Astrocyte of the cerebellum (primary cell): ENCODE measurements at regions not wholly inside any gene's neighbourhood (a gene's known extent, or its start where the extent isn't known, plus 50 kb on each side); places are given as distances from the start of the nearest gene placed in this dataset.

Experiments
- DNase-seq: peaks from one replicate; pipeline ENCODE4 v3.0.0-alpha.2; 2011; ENCODE audit warnings: low read depth
- H3K4me3 ChIP-seq: 2 replicates; pipeline ENCODE4 v1.5.1; 2011; ENCODE audit warnings: mild to moderate bottlenecking, low read depth, low read length, moderate library complexity
- CTCF ChIP-seq: IDR thresholded peaks from 2 replicates; pipeline ENCODE4 v1.5.1; 2012; ENCODE audit warnings: low read length, low read depth, moderate library complexity, mild to moderate bottlenecking; ENCODE audit errors: missing control alignments
- in situ Hi-C: cut with HindIII; loops from 2 replicates; pipeline ENCODE4 v1.10.0; 2017; ENCODE audit warnings: low sequenced_read_pairs

DNA sequence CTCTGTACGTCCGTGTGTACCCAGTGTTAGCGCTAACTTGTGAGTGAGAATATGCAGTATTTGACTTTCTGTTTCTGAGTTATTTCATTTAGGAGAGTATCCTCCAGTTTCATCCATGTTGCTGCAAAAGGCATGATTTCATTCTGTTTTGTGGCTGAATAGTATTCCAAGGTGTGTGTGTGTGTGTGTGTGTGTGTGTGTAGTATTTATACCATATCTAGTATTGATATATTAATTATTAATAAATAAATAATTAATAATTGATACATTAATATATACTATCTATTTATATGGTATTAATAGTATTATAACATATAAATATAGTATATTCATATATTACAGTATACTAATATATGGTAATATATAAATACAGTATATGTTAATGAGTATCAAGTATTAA is 101.8 kb upstream of the CCND2 start:
- no peak for TF ChIP-seq CTCF
- no peak for DNase-seq
- in situ Hi-C loops = no loop called here
- H3K4me3 ChIP-seq = no peak overlapping the region

- in situ Hi-C loops = no loop called here
- DNase-seq = no peak
- no peak overlapping the region for H3K4me3 ChIP-seq
- TF ChIP-seq CTCF = no peak
These were observed 103.6 kb upstream of the CCND2 start for GRCh38 chr12:4169959-4170358.

GRCh38 chr12:4169531-4169930 is 104.0 kb upstream of the CCND2 start:
- no peak for TF ChIP-seq CTCF
- no peak overlapping the region for H3K4me3 ChIP-seq
- no peak for DNase-seq
- in situ Hi-C loops = no loop called here

DNA sequence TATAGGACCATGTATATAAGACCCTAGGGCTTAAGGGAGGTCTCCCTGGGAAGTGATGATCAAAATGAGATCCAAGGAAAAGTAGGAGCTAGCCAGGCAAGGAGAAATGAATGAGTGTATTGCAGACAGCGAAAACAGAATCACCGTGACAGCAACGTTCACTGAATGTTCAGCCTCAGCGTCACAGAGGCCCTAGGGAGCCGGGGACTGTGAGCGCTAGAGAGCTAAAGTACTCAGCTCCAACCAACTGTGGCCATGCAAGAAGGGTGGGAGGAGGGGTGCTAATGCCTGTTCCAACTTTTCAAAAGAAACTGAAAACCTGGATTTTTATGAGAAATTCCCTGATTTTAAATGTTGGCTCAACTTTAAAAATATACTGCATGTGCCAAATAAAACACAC is 105.5 kb upstream of the CCND2 start:
- in situ Hi-C loops = no loop called here

DNA sequence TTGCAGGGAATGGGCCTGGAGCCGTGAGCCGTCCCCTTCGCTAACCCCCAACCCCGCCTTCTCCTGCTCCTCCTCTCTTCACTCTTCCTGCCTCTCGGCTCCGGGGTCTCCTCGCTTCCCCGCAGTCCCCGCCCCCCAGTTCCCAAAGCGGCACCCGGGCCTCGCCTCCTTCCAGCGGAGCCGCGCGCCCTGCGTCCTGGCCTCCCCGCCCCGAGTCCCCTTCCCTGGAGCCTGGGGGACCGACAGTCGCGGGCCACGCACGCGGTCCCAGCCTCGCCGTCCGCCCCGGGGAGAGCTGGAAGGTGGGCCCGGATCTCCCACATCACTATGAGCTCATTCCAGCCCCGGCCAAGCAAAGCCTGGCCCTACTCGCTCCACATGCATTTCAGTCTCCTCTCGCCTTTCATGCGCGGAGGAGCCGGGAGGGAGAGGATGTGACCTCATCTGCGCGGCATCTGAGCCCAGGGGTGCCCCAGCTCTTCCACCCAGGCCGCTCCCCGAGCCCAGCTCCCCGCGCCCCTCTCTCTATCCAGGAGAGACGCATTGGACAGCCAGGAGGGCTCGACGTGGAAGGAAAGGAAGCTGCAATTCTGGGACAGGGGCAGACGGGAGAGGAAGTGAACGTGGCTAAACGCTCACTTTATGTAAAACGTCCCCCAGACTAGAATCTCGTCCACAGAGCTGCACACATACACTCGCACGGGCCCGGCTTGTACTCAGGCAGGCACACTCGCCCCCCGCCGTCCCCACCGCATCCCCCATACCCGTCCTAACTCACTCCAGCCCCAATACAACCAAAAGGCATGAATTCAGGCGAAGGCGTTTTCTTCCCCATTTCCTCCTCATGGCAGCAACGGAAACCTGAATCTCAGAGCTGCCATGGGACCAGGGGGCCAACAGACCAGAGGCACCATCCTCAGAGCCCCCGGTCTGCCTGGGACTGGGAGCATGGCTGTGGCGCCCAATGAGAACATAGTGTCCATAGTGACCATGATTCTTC is 108.7 kb upstream of the CCND2 start:
- no peak for DNase-seq
- in situ Hi-C loops = no loop called here
- no peak for TF ChIP-seq CTCF
- H3K4me3 ChIP-seq = peak overlapping the region; percentile 34

More for the DNA sequence above, 105.5 kb upstream of the CCND2 start:
- no peak overlapping the region for H3K4me3 ChIP-seq
- DNase-seq = no peak
- TF ChIP-seq CTCF = no peak

- peak overlapping the region; percentile 34 for H3K4me3 ChIP-seq
- in situ Hi-C loops = no loop called here
- TF ChIP-seq CTCF = no peak
These were observed 109.4 kb upstream of the CCND2 start for GRCh38 chr12:4164188-4164558.

More at GRCh38 chr12:4164188-4164558, 109.4 kb upstream of the CCND2 start:
- no peak for DNase-seq
